ENCODE measurements at regions not wholly inside any gene's neighbourhood (a gene's known extent, or its start where the extent isn't known, plus 50 kb on each side); places are given as distances from the start of the nearest gene placed in this dataset.

- in situ Hi-C loops (cut with HindIII; ENCODE audit: low sequenced_read_pairs), result no loop called here
Measured at GRCh38 chr14:98961191-98961590, 310.8 kb downstream of the BCL11B start.

- in situ Hi-C loops (cut with HindIII; ENCODE audit: low sequenced_read_pairs), result no loop called here
Measured at GRCh38 chr14:98962118-98962517, 309.9 kb downstream of the BCL11B start.

GRCh38 chr14:98963610-98964009, 308.4 kb downstream of the BCL11B start:
- in situ Hi-C loops (cut with HindIII; ENCODE audit: low sequenced_read_pairs), result no loop called here

GRCh38 chr14:98964171-98964570, 307.8 kb downstream of the BCL11B start:
- in situ Hi-C loops (cut with HindIII; ENCODE audit: low sequenced_read_pairs), result no loop called here

GRCh38 chr14:98965076-98965475, 306.9 kb downstream of the BCL11B start:
- in situ Hi-C loops (cut with HindIII; ENCODE audit: low sequenced_read_pairs), result no loop called here

- in situ Hi-C loops (cut with HindIII; ENCODE audit: low sequenced_read_pairs), result no loop called here
Measured at GRCh38 chr14:98966016-98966415, 306.0 kb downstream of the BCL11B start.

- in situ Hi-C loops (cut with HindIII; ENCODE audit: low sequenced_read_pairs), result no loop called here
Measured at GRCh38 chr14:98966475-98967162, 305.4 kb downstream of the BCL11B start.

GRCh38 chr14:98974113-98974512, 297.9 kb downstream of the BCL11B start:
- in situ Hi-C loops (cut with HindIII; ENCODE audit: low sequenced_read_pairs), result no loop called here

GRCh38 chr14:98976271-98976670, 295.7 kb downstream of the BCL11B start:
- in situ Hi-C loops (cut with HindIII; ENCODE audit: low sequenced_read_pairs), result no loop called here

- in situ Hi-C loops (cut with HindIII; ENCODE audit: low sequenced_read_pairs), result no loop called here
Measured at GRCh38 chr14:98977451-98977850, 294.5 kb downstream of the BCL11B start.

GRCh38 chr14:98982986-98983385, 289.0 kb downstream of the BCL11B start:
- in situ Hi-C loops (cut with HindIII; ENCODE audit: low sequenced_read_pairs), result no loop called here

- in situ Hi-C loops (cut with HindIII; ENCODE audit: low sequenced_read_pairs), result no loop called here
Measured at GRCh38 chr14:98984027-98984718, 287.8 kb downstream of the BCL11B start.

GRCh38 chr14:98984719-98985041, 287.3 kb downstream of the BCL11B start:
- in situ Hi-C loops (cut with HindIII; ENCODE audit: low sequenced_read_pairs), result no loop called here

GRCh38 chr14:98993818-98994217, 278.2 kb downstream of the BCL11B start:
- in situ Hi-C loops (cut with HindIII; ENCODE audit: low sequenced_read_pairs), result no loop called here

GRCh38 chr14:98994561-98994960, 277.4 kb downstream of the BCL11B start:
- in situ Hi-C loops (cut with HindIII; ENCODE audit: low sequenced_read_pairs), result no loop called here

- in situ Hi-C loops (cut with HindIII; ENCODE audit: low sequenced_read_pairs), result no loop called here
Measured at GRCh38 chr14:98997526-98998205, 274.3 kb downstream of the BCL11B start.

- in situ Hi-C loops (cut with HindIII; ENCODE audit: low sequenced_read_pairs), result no loop called here
Measured at GRCh38 chr14:98999345-98999744, 272.7 kb downstream of the BCL11B start.

GRCh38 chr14:98999901-99000300, 272.1 kb downstream of the BCL11B start:
- in situ Hi-C loops (cut with HindIII; ENCODE audit: low sequenced_read_pairs), result no loop called here

GRCh38 chr14:99001241-99001640, 270.8 kb downstream of the BCL11B start:
- in situ Hi-C loops (cut with HindIII; ENCODE audit: low sequenced_read_pairs), result no loop called here

- in situ Hi-C loops (cut with HindIII; ENCODE audit: low sequenced_read_pairs), result no loop called here
Measured at GRCh38 chr14:99003646-99004045, 268.4 kb downstream of the BCL11B start.

GRCh38 chr14:99004112-99004511, 267.9 kb downstream of the BCL11B start:
- in situ Hi-C loops (cut with HindIII; ENCODE audit: low sequenced_read_pairs), result no loop called here

GRCh38 chr14:99006276-99006675, 265.7 kb downstream of the BCL11B start:
- in situ Hi-C loops (cut with HindIII; ENCODE audit: low sequenced_read_pairs), result no loop called here
